RWPE1 (cell line): ENCODE measurements at regions not wholly inside any gene's neighbourhood (a gene's known extent, or its start where the extent isn't known, plus 50 kb on each side); places are given as distances from the start of the nearest gene placed in this dataset.

Source experiments
- CTCF ChIA-PET: fragments of 350-600 bp; sonication (Branson Sonifier 250); formaldehyde crosslinking; extraction: SDS; loops from one replicate; lab custom pipeline; 2021; lab: Yijun Ruan, JAX
- POLR2A ChIA-PET: fragments of 400-600 bp; formaldehyde crosslinking; extraction: SDS; loops from one replicate; lab custom pipeline; 2020; ENCODE audit warnings: antibody characterized with exemption; ENCODE audit not compliant: low non-redundant PET; lab: Yijun Ruan, JAX
- DNase-seq: peaks from one replicate; pipeline ENCODE4 v3.0.0; 2012; ENCODE audit warnings: low spot score
- H3K27ac ChIP-seq: fragments of 450-650 bp; 2 replicates; pipeline ENCODE4 v1.5.1; 2017
- CTCF ChIP-seq: fragments of 450-650 bp; conservative IDR thresholded peaks from 2 replicates; pipeline ENCODE4 v1.5.1; 2017; ENCODE audit warnings: low read depth, mild to moderate bottlenecking

- TF ChIP-seq CTCF = no peak
- ChIA-PET POLR2A (no interaction called here), CTCF (no interaction called here)
- H3K27ac ChIP-seq = no peak overlapping the region
- DNase-seq = no peak
Measured at GRCh38 chr7:28314841-28315240, 97.5 kb upstream of the CREB5 start.

GRCh38 chr7:28315565-28316410, 96.5 kb upstream of the CREB5 start:
- DNase-seq = peak; percentile 29
- TF ChIP-seq CTCF = no peak
- POLR2A ChIA-PET = no interaction called here
- CTCF ChIA-PET = no interaction called here
- peak overlapping the region; percentile 53 for H3K27ac ChIP-seq

GRCh38 chr7:28316489-28316888, 95.8 kb upstream of the CREB5 start:
- peak overlapping the region; percentile 53; the same call in 1 of the 2 replicates for H3K27ac ChIP-seq
- CTCF ChIA-PET = no interaction called here
- POLR2A ChIA-PET = no interaction called here
- no peak for TF ChIP-seq CTCF
- no peak for DNase-seq

- POLR2A ChIA-PET = no interaction called here
- CTCF ChIA-PET = no interaction called here
- TF ChIP-seq CTCF = no peak
- no peak for DNase-seq
- H3K27ac ChIP-seq = no peak overlapping the region
Measured at GRCh38 chr7:28318101-28318762, 94.1 kb upstream of the CREB5 start.

GRCh38 chr7:28323833-28324232, 88.5 kb upstream of the CREB5 start:
- POLR2A ChIA-PET = no interaction called here
- no peak for TF ChIP-seq CTCF
- no peak overlapping the region for H3K27ac ChIP-seq
- no peak for DNase-seq
- CTCF ChIA-PET = no interaction called here

- CTCF ChIA-PET = no interaction called here
- POLR2A ChIA-PET = no interaction called here
Measured at GRCh38 chr7:28328146-28328545, 84.2 kb upstream of the CREB5 start.

More at GRCh38 chr7:28328146-28328545, 84.2 kb upstream of the CREB5 start:
- DNase-seq = no peak
- no peak for TF ChIP-seq CTCF
- no peak overlapping the region for H3K27ac ChIP-seq
